SK-N-SH (cell line): ENCODE measurements at regions not wholly inside any gene's neighbourhood (a gene's known extent, or its start where the extent isn't known, plus 50 kb on each side); places are given as distances from the start of the nearest gene placed in this dataset.

ENCODE experiments used
- CTCF ChIA-PET: fragments of 300-600, 350-600 bp; formaldehyde crosslinking; extraction: SDS; loops from one replicate; lab custom pipeline; 2021; lab: Yijun Ruan, JAX
- POLR2A ChIA-PET: fragments of 350-600 bp; sonication (Branson Sonifier 250); formaldehyde crosslinking; extraction: SDS; loops from one replicate; lab custom pipeline; 2020; ENCODE audit warnings: antibody characterized with exemption, inconsistent platforms; lab: Yijun Ruan, JAX
- DNase-seq: peaks from one replicate; pipeline ENCODE4 v3.0.0; 2012
- H2AFZ ChIP-seq: fragments of 200-600 bp; sonication (generic); 2 replicates; pipeline ENCODE4 v1.8.1; 2016; ENCODE audit warnings: antibody characterized with exemption, mild to moderate bottlenecking, low read depth
- H3F3A ChIP-seq: fragments of 200-600 bp; sonication (generic); replicated peaks from 2 replicates; pipeline ENCODE3; 2016; ENCODE audit warnings: antibody characterized with exemption, mild to moderate bottlenecking; ENCODE audit not compliant: insufficient read depth
- H3K27ac ChIP-seq, 2 experiments: fragments of 200-500 bp in 1 of 2; fragments of 200-600 bp in 1 of 2; sonication (Bioruptor generic) in 1 of 2; sonication (generic), shearing (Covaris generic) in 1 of 2; 2 replicates each; pipeline versions ENCODE4 v1.5.1 to v1.6.1; 2014 to 2016; ENCODE audit warnings: low read depth in 2 of 2, inconsistent platforms in 1 of 2, low read length in 1 of 2, mild to moderate bottlenecking in 1 of 2, mixed read lengths in 1 of 2
- H3K27me3 ChIP-seq: fragments of 200-600 bp; sonication (generic), shearing (Covaris generic); 2 replicates; pipeline ENCODE4 v1.6.1; 2016; ENCODE audit warnings: mixed run types; ENCODE audit not compliant: insufficient read depth
- H3K36me3 ChIP-seq, 2 experiments: fragments of 200-500 bp in 1 of 2; fragments of 200-600 bp in 1 of 2; sonication (Bioruptor generic) in 1 of 2; sonication (generic) in 1 of 2; replicated peaks in 1 of 2; 2 replicates each; pipeline versions ENCODE3 to v1.5.1; 2014 to 2016; ENCODE audit warnings: low read length in 1 of 2, mild to moderate bottlenecking in 1 of 2; ENCODE audit not compliant: insufficient read depth in 2 of 2, control insufficient read depth in 1 of 2
- H3K4me1 ChIP-seq, 2 experiments: fragments of 200-500 bp in 1 of 2; fragments of 200-600 bp in 1 of 2; sonication (Bioruptor generic) in 1 of 2; sonication (generic), shearing (Covaris generic) in 1 of 2; 2 replicates each; pipeline versions ENCODE4 v1.5.1 to v1.6.1; 2014 to 2016; ENCODE audit warnings: low read depth in 1 of 2, low read length in 1 of 2, mixed run types in 1 of 2; ENCODE audit not compliant: insufficient read depth in 2 of 2, control insufficient read depth in 1 of 2
- H3K4me2 ChIP-seq: fragments of 200-600 bp; sonication (generic), shearing (Covaris generic); 2 replicates; pipeline ENCODE4 v1.6.1; 2017; ENCODE audit warnings: mixed run types
- H3K4me3 ChIP-seq, 2 experiments: fragments of 200-500 bp in 1 of 2; fragments of 200-600 bp in 1 of 2; sonication (Bioruptor generic) in 1 of 2; sonication (generic), shearing (Covaris generic) in 1 of 2; 2 replicates each; pipeline versions ENCODE4 v1.5.1 to v1.8.1; 2014 to 2016; ENCODE audit warnings: low read depth in 2 of 2, inconsistent platforms in 1 of 2, low read length in 1 of 2, mild to moderate bottlenecking in 1 of 2, mixed read lengths in 1 of 2, moderate library complexity in 1 of 2
- H3K79me2 ChIP-seq: fragments of 200-600 bp; sonication (generic); 2 replicates; pipeline ENCODE4 v1.8.1; 2017; ENCODE audit warnings: mild to moderate bottlenecking; ENCODE audit not compliant: insufficient read depth
- H3K9ac ChIP-seq: fragments of 200-600 bp; sonication (generic); 2 replicates; pipeline ENCODE4 v1.6.1; 2017; ENCODE audit warnings: mixed run types
- H3K9me2 ChIP-seq: fragments of 200-600 bp; sonication (generic); 2 replicates; pipeline ENCODE4 v1.6.1; 2017; ENCODE audit warnings: mixed run types
- H3K9me3 ChIP-seq: fragments of 200-600 bp; sonication (generic); 2 replicates; pipeline ENCODE4 v1.6.1; 2017; ENCODE audit warnings: mixed run types, mild to moderate bottlenecking, moderate library complexity
- H4K20me1 ChIP-seq: fragments of 200-600 bp; sonication (generic); 2 replicates; pipeline ENCODE4 v1.6.1; 2017; ENCODE audit warnings: mild to moderate bottlenecking, mixed run types; ENCODE audit not compliant: insufficient read depth
- FOXJ3 ChIP-seq: sonication (generic); formaldehyde crosslinking; IDR thresholded peaks from 2 replicates; pipeline ENCODE4 v1.5.1; 2020; ENCODE audit warnings: mild to moderate bottlenecking, missing genetic modification reagents
- FOXM1 ChIP-seq: IDR thresholded peaks from 2 replicates; pipeline ENCODE4 v1.4.0; 2012; ENCODE audit warnings: low read depth, mild to moderate bottlenecking
- GABPA ChIP-seq: IDR thresholded peaks from 2 replicates; pipeline ENCODE4 v1.4.0; 2012; ENCODE audit warnings: low read depth, mild to moderate bottlenecking
- IRF3 ChIP-seq: fragments of 150-350 bp; IDR thresholded peaks from 2 replicates; pipeline ENCODE4 v1.6.1; 2016; ENCODE audit warnings: mild to moderate bottlenecking, low read depth, low read length
- JUND ChIP-seq: IDR thresholded peaks from 2 replicates; pipeline ENCODE4 v1.4.0; 2012
- MAX ChIP-seq: IDR thresholded peaks from 2 replicates; pipeline ENCODE4 v1.4.0; 2012; ENCODE audit warnings: low read depth
- MXI1 ChIP-seq: IDR thresholded peaks from 2 replicates; pipeline ENCODE4 v1.6.1; 2012; ENCODE audit warnings: mild to moderate bottlenecking, low read depth, low read length, improper control_type of control experiment
- NFIC ChIP-seq: IDR thresholded peaks from 2 replicates; pipeline ENCODE4 v1.4.0; 2012; ENCODE audit warnings: borderline replicate concordance
- RAD21 ChIP-seq: IDR thresholded peaks from 2 replicates; pipeline ENCODE4 v1.6.1; 2012; ENCODE audit warnings: mild to moderate bottlenecking, low read length
- RFX5 ChIP-seq: IDR thresholded peaks from 2 replicates; pipeline ENCODE4 v1.6.1; 2012; ENCODE audit warnings: mild to moderate bottlenecking, improper control_type of control experiment, low read length
- RXRA ChIP-seq: IDR thresholded peaks from 2 replicates; pipeline ENCODE4 v1.4.0; 2012; ENCODE audit warnings: low read depth, mild to moderate bottlenecking, borderline replicate concordance
- SMC3 ChIP-seq: IDR thresholded peaks from 2 replicates; pipeline ENCODE4 v1.6.1; 2012; ENCODE audit warnings: low read depth, low read length, improper control_type of control experiment
- TAF1 ChIP-seq: IDR thresholded peaks from 2 replicates; pipeline ENCODE4 v1.6.1; 2012; ENCODE audit warnings: low read depth, mild to moderate bottlenecking, low read length, moderate library complexity, borderline replicate concordance
- TCF12 ChIP-seq: IDR thresholded peaks from 2 replicates; pipeline ENCODE4 v1.4.0; 2012
- USF2 ChIP-seq: fragments of 150-350 bp; IDR thresholded peaks from 2 replicates; pipeline ENCODE4 v1.6.1; 2017; ENCODE audit warnings: antibody characterized with exemption, low read length, low read depth, borderline replicate concordance
- YY1 ChIP-seq: IDR thresholded peaks from 2 replicates; pipeline ENCODE4 v1.4.0; 2012; ENCODE audit warnings: low read depth, mild to moderate bottlenecking
- ZBTB33 ChIP-seq: IDR thresholded peaks from 2 replicates; pipeline ENCODE4 v1.4.0; 2012; ENCODE audit warnings: low read depth, borderline replicate concordance
- WGBS: methylation state at CpG from one replicate; pipeline ENCODE4 v1.1.6; 2017; ENCODE audit warnings: low lambda C conversion rate; 5-methylcytosine and 5-hydroxymethylcytosine counted together

GRCh38 chr18:37673671-37674070 is 108.1 kb upstream of the CELF4 start:
- Histone ChIP-seq H3K36me3 (no peaks in the 10 kb centered on the region), H3K9me3 (no peaks in the 10 kb centered on the region), H3K27me3 (no peaks in the 10 kb centered on the region), H3K79me2 (no peaks in the 10 kb centered on the region), H3K27ac (no peak overlapping the region), H4K20me1 (no peaks in the 10 kb centered on the region), H2AFZ (no peak overlapping the region), H3K9me2 (no peaks in the 10 kb centered on the region), H3F3A (no peaks in the 10 kb centered on the region), H3K4me2 (no peak overlapping the region), H3K4me1 (peaks cover 0 to 5% of the 10 kb centered on the region in 2 experiments; a peak in 1 of 4 replicates), H3K9ac (no peak overlapping the region), H3K4me3 (no peak overlapping the region)
- no peak for DNase-seq
- no peak for TF ChIP-seq ZBTB33
- TF ChIP-seq SMC3: no peak
- TF ChIP-seq GABPA: no peak
- TF ChIP-seq RAD21: no peak
- TF ChIP-seq USF2: no peak
- no peak for TF ChIP-seq MAX
- no peak for TF ChIP-seq RXRA
- TF ChIP-seq TCF12: no peak
- ChIA-PET POLR2A (no interaction called here), CTCF (no interaction called here)
- WGBS: 34% methylated on average over 9 of the region's 9 CpGs

GRCh38 chr18:37672932-37673595 is 107.5 kb upstream of the CELF4 start:
- Histone ChIP-seq H3K27ac (no peak overlapping the region), H3K4me2 (no peak overlapping the region), H2AFZ (no peak overlapping the region), H3K4me3 (no peak overlapping the region), H3K79me2 (no peaks in the 10 kb centered on the region), H3K27me3 (no peaks in the 10 kb centered on the region), H3K4me1 (peaks cover 0 to 5% of the 10 kb centered on the region in 2 experiments; a peak in 1 of 4 replicates), H3F3A (no peaks in the 10 kb centered on the region), H3K9ac (no peak overlapping the region), H4K20me1 (no peaks in the 10 kb centered on the region), H3K9me2 (no peaks in the 10 kb centered on the region), H3K9me3 (no peaks in the 10 kb centered on the region), H3K36me3 (no peaks in the 10 kb centered on the region)
- WGBS: 41% methylated on average over 3 of the region's 3 CpGs
- no peak for DNase-seq
- ChIA-PET POLR2A (no interaction called here), CTCF (interaction anchor here (1.3 kb wide), 1 partner anchor 9 kb away, joined by 4 read pairs; no protein-coding TSS in a partner anchor)
- TF ChIP-seq YY1: no peak
- no peak for TF ChIP-seq FOXJ3 (CRISPR knock-in tag)
- no peak for TF ChIP-seq JUND
- TF ChIP-seq TAF1: no peak
- TF ChIP-seq IRF3: no peak
- no peak for TF ChIP-seq USF2
- no peak for TF ChIP-seq NFIC
- no peak for TF ChIP-seq MXI1
- TF ChIP-seq MAX: no peak
- TF ChIP-seq TCF12: no peak
- TF ChIP-seq SMC3: no peak
- TF ChIP-seq ZBTB33: no peak
- no peak for TF ChIP-seq RFX5
- TF ChIP-seq FOXM1: no peak
